ENCODE measurements at regions not wholly inside any gene's neighbourhood (a gene's known extent, or its start where the extent isn't known, plus 50 kb on each side); places are given as distances from the start of the nearest gene placed in this dataset.

DNA sequence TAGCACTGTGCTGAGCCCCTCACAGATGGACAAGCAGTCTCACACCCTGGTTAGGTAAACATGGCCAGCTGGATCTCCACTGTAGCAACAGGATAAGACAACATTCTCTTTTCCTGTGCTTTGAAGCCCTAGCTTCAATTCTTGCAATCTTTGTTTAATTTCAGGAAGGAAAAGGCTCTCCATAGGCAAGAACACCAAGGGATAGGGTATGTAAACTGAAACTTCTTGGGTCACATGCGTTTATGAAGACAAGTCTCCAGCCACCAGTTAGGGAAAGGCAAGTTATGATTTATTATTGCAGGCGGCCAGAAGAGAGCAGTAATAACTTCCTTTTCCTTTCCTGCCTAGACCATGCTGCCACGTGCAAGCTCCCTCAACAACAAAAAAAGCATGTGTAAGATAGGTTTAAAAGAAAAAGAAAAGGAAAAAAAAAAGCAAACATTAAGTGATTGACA lies 50.1 kb upstream of the POU5F2 start:
- DNase-seq (ENCODE audit: low read depth), result no peak
